Endodermal cell (in vitro differentiated cells): ENCODE measurements at regions not wholly inside any gene's neighbourhood (a gene's known extent, or its start where the extent isn't known, plus 50 kb on each side); places are given as distances from the start of the nearest gene placed in this dataset.

Source experiments
- DNase-seq: peaks from one replicate; pipeline ENCODE4 v3.0.0-alpha.2; 2017
- H3K27ac ChIP-seq: 2 replicates; pipeline ENCODE4 v1.5.1; 2013; ENCODE audit warnings: mild to moderate bottlenecking, low read depth, low read length, moderate library complexity
- H3K27me3 ChIP-seq: 2 replicates; pipeline ENCODE4 v1.6.1; 2013; ENCODE audit warnings: mild to moderate bottlenecking, low read length, moderate library complexity; ENCODE audit not compliant: insufficient read depth, control insufficient read depth, poor library complexity, severe bottlenecking
- H3K36me3 ChIP-seq: 2 replicates; pipeline ENCODE4 v1.7.0; 2013; ENCODE audit warnings: mild to moderate bottlenecking, low read length, moderate library complexity; ENCODE audit not compliant: control insufficient read depth, insufficient read depth
- H3K4me1 ChIP-seq: one replicate; pipeline ENCODE4 v1.7.0; 2013; ENCODE audit warnings: low read length; ENCODE audit not compliant: control insufficient read depth, insufficient read depth
- H3K4me3 ChIP-seq: 2 replicates; pipeline ENCODE4 v1.5.1; 2013; ENCODE audit warnings: mild to moderate bottlenecking, low read length, moderate library complexity
- H3K9ac ChIP-seq: 2 replicates; pipeline ENCODE4 v1.6.1; 2013; ENCODE audit warnings: mild to moderate bottlenecking, low read length, moderate library complexity; ENCODE audit not compliant: poor library complexity, severe bottlenecking; ENCODE audit errors: extremely low read depth
- H3K9me3 ChIP-seq: 2 replicates; pipeline ENCODE4 v1.6.1; 2013; ENCODE audit warnings: mild to moderate bottlenecking, low read length, moderate library complexity; ENCODE audit not compliant: control insufficient read depth
- H3K27ac Mint-ChIP-seq: 2 replicates; pipeline ENCODE4 v1.8.0; 2020; ENCODE audit warnings: mixed read lengths
- H3K27me3 Mint-ChIP-seq: 2 replicates; pipeline ENCODE4 v1.8.0; 2021; ENCODE audit warnings: mild to moderate bottlenecking, mixed read lengths; ENCODE audit not compliant: insufficient read depth
- H3K36me3 Mint-ChIP-seq: 2 replicates; pipeline ENCODE4 v1.8.0; 2020; ENCODE audit warnings: low read depth, mixed read lengths
- H3K4me1 Mint-ChIP-seq: 2 replicates; pipeline ENCODE4 v1.8.0; 2020; ENCODE audit warnings: mixed read lengths
- H3K4me3 Mint-ChIP-seq: 2 replicates; pipeline ENCODE4 v1.8.0; 2020; ENCODE audit warnings: mild to moderate bottlenecking, moderate library complexity, mixed read lengths
- H3K9me3 Mint-ChIP-seq: 2 replicates; pipeline ENCODE4 v1.8.0; 2020; ENCODE audit warnings: mild to moderate bottlenecking, mixed read lengths
- WGBS, 2 experiments: methylation state at CpG; one replicate each; pipeline versions ENCODE4 v1.1.5 to v1.1.7; 2013; ENCODE audit warnings: missing lambda C conversion rate in 2 of 2, mixed read lengths in 1 of 2; ENCODE audit not compliant: insufficient coverage in 1 of 2, insufficient read length in 1 of 2; 5-methylcytosine and 5-hydroxymethylcytosine counted together
- TF ChIP-seq, protein P1 (sequence below): fragments of 200-600 bp; sonication (generic); conservative IDR thresholded peaks from 2 replicates; pipeline ENCODE4 v1.5.0; 2021; ENCODE audit warnings: antibody characterized with exemption, mild to moderate bottlenecking

DNA sequence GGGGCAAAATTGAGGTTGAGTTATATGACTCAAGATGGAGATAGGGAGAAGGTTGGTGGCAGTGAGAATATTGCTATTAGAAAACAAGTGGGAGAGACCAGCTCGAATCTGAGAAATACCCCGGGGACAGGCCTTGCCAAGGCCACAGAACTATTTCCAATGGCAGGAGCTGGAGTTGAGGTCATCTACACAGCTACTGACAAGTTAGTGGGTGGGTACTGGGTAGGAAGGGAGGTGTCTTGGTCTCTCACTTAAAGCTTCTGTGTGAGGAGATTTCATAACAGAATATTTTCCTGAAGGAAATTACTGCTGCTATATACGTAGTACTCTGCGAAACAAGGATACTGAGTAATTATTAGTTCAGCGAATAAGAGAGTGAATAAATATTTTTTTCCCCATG lies 69.4 kb upstream of the ITPRID2 start:
- no peaks in the 10 kb centered on the region for H3K36me3 Mint-ChIP-seq
- H3K27ac Mint-ChIP-seq: no peak overlapping the region
- no peaks in the 10 kb centered on the region for H3K4me1 ChIP-seq
- no peaks in the 10 kb centered on the region for H3K9me3 ChIP-seq
- no peaks in the 10 kb centered on the region for H3K4me1 Mint-ChIP-seq
- no peaks in the 10 kb centered on the region for H3K27me3 ChIP-seq
- H3K27me3 Mint-ChIP-seq: no peaks in the 10 kb centered on the region
- WGBS, 2 experiments: 98 to 100% methylated on average over 1 to 4 of the region's 5 CpGs
- H3K36me3 ChIP-seq: no peaks in the 10 kb centered on the region
- DNase-seq: no peak
- no peak overlapping the region for H3K4me3 ChIP-seq
- no peak overlapping the region for H3K9ac ChIP-seq
- no peak overlapping the region for H3K27ac ChIP-seq
- TF ChIP-seq, protein P1, sequence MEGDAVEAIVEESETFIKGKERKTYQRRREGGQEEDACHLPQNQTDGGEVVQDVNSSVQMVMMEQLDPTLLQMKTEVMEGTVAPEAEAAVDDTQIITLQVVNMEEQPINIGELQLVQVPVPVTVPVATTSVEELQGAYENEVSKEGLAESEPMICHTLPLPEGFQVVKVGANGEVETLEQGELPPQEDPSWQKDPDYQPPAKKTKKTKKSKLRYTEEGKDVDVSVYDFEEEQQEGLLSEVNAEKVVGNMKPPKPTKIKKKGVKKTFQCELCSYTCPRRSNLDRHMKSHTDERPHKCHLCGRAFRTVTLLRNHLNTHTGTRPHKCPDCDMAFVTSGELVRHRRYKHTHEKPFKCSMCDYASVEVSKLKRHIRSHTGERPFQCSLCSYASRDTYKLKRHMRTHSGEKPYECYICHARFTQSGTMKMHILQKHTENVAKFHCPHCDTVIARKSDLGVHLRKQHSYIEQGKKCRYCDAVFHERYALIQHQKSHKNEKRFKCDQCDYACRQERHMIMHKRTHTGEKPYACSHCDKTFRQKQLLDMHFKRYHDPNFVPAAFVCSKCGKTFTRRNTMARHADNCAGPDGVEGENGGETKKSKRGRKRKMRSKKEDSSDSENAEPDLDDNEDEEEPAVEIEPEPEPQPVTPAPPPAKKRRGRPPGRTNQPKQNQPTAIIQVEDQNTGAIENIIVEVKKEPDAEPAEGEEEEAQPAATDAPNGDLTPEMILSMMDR: no peak
- H3K4me3 Mint-ChIP-seq: no peak overlapping the region
- H3K9me3 Mint-ChIP-seq: no peaks in the 10 kb centered on the region

DNA sequence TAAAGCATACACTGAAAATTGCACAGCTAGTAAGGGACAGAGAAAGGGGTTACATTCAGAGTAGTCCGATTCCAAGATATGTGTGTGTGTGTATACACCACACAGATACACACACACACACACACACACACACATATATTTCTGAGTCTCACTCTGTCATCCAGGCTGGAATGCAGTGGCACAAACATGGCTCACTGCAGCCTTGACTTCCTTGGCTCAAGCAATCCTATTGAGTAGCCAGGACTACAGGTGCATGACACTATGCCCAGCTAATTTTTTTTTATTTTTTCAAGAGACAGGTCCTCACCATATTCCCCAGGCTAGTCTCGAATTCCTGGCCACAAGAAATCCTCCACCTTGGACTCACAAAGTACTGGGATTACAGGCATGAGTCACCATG lies 68.1 kb upstream of the ITPRID2 start:
- no peak overlapping the region for H3K27ac ChIP-seq
- TF ChIP-seq, protein P1: no peak
- no peaks in the 10 kb centered on the region for H3K4me1 Mint-ChIP-seq
- H3K27ac Mint-ChIP-seq: no peak overlapping the region
- no peak overlapping the region for H3K9ac ChIP-seq
- H3K4me3 Mint-ChIP-seq: no peak overlapping the region
- H3K36me3 Mint-ChIP-seq: no peaks in the 10 kb centered on the region
- H3K9me3 Mint-ChIP-seq: no peaks in the 10 kb centered on the region
- DNase-seq: no peak
- H3K4me1 ChIP-seq: no peaks in the 10 kb centered on the region
- H3K9me3 ChIP-seq: no peaks in the 10 kb centered on the region
- no peak overlapping the region for H3K4me3 ChIP-seq
- 76 to 83% methylated on average over 1 of the region's 2 CpGs for WGBS, 2 experiments
- no peaks in the 10 kb centered on the region for H3K27me3 ChIP-seq
- no peaks in the 10 kb centered on the region for H3K27me3 Mint-ChIP-seq
- no peaks in the 10 kb centered on the region for H3K36me3 ChIP-seq

DNA sequence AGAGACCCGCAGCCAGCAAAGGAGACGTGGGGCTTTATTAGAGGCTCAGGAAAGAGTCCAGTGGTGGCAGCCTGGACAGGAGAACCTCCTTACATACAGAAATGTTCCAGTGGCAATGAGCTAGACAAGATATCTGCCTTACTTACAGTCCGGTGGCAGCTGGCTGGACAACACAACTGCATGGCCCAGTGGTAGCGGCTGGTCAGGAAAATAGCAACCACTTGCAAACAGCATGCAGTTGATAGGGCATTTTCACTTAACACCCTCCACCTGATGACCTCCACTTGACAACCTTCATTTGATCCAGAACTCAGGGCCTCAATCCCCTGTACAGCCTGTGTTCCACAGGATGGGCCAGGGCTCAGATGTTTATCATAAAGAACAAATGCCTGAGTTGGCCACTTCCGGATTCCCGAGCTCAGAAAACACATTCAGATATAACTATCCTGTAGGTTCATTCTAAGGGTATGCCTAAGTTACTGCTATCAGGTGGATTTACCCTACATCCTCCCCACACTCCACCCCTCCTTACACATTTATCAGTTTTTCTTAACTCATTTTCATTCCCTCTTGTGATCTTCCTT lies 63.3 kb upstream of the ITPRID2 start:
- Histone ChIP-seq H3K27ac (no peak overlapping the region), H3K4me3 (no peak overlapping the region), H3K27me3 (no peaks in the 10 kb centered on the region), H3K9me3 (no peaks in the 10 kb centered on the region), H3K36me3 (no peaks in the 10 kb centered on the region), H3K9ac (no peak overlapping the region), H3K4me1 (no peaks in the 10 kb centered on the region)
- Mint-ChIP-seq H3K4me1 (no peaks in the 10 kb centered on the region), H3K4me3 (no peak overlapping the region), H3K27ac (no peak overlapping the region), H3K27me3 (no peaks in the 10 kb centered on the region), H3K36me3 (no peaks in the 10 kb centered on the region), H3K9me3 (no peaks in the 10 kb centered on the region)
- 94 to 97% methylated on average over 4 to 6 of the region's 6 CpGs for WGBS, 2 experiments
- DNase-seq: no peak
- TF ChIP-seq, protein P1: no peak
